GM21367 (cell line): ENCODE measurements at regions not wholly inside any gene's neighbourhood (a gene's known extent, or its start where the extent isn't known, plus 50 kb on each side); places are given as distances from the start of the nearest gene placed in this dataset.

Source experiments
- ATAC-seq: cut with Tn5 transposase; IDR thresholded peaks from one replicate; pipeline ENCODE4 v1.9.1; 2021; ENCODE audit not compliant: unreplicated experiment

- ATAC-seq: no peak
These were observed 524.6 kb upstream of the SLIT2 start for GRCh38 chr4:19727141-19727540.

DNA sequence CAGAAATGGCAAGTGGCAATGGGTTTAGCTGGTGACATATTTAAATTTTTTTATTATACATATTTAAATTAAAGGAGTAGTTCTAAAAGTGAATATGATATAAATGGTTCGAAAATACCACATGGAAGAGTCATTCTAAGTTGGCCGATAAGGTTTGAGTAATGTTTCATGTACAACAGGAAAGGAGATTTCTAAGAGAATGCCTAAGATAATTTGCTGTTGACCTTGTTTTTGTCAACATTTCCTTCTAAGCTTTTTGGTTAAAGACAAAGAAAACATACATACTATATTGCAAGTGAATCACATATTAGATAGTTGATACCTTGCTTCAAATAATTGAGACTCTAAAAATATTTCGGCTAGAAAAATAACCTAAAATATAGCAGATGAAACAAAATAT lies 526.6 kb upstream of the SLIT2 start:
- no peak for ATAC-seq

GRCh38 chr4:19722404-19722803 lies 529.3 kb upstream of the SLIT2 start:
- ATAC-seq: no peak

DNA sequence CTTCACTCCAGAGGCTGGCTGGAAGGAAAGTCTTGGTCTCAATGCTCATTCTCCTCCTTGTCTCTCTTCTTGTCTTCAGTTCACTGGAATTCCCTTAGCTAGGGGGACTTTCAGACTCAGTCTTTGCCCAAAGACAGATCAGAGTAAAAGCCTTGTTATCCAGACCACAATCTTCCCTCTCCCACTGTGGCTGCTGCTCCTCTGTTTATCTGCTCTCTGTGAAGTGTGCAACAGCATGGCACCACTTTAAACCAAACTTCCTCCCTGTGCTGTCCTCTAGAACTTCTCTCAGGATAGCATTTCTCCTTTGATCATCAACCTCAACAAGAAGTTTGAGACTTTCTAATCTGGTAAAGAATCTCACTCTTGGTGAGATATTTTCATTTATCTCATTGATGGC lies 530.1 kb upstream of the SLIT2 start:
- ATAC-seq: no peak

DNA sequence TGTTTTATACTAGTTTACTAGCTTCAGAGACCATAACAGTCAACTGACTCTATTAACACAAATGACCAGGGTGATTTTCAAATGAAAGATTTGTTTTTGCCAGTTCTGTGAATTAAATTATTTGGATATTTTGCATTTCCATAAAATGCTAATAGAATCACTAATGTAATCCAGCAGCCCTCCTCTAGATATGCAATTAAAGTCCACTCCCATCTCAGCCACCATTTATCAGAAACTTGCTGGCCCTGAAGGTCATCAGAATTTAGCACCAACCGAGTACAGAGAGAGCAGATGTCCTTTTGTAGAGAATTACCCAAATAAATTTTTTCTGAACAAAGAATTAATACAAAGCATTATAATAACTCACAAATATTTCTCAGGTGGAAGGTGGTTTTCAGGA lies 531.1 kb upstream of the SLIT2 start:
- ATAC-seq: no peak

DNA sequence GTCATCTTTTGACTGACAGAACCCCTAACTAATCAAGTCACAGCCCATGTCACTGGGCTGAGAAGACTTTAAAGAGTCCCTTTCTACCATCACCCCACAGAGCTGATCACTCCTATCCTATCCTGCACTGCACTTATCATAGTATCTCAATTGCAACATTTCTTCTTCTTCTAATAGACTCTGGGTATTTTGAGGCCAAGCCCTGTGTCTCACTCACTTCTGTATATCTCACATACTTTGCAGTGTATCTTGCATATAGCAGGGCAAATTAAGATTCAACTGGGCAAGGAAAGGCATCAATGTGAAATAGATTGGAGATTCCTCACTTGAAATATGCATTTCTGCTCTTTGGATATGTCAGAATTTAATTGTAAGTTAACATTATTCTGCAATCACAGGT lies 531.5 kb upstream of the SLIT2 start:
- no peak for ATAC-seq

DNA sequence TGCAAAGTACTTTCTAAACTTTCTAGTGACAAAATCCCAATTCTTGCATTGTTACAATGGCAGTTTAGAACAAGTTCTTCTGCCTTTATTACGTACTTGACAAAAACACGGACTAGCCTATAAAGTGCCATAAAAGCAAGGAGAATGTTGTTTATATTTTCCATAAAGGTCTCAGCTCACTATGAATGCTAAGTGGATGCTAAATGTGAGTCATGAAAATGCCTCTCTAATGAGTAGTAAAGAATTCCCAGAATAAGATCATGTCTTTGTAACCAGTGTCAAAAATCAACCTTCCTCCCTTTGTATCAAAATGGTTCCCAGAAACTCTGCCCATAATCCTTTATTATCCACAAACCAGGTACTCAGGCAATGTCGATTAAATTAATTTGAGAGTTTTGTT lies 539.8 kb upstream of the SLIT2 start:
- no peak for ATAC-seq

GRCh38 chr4:19707876-19708275 lies 543.8 kb upstream of the SLIT2 start:
- no peak for ATAC-seq

DNA sequence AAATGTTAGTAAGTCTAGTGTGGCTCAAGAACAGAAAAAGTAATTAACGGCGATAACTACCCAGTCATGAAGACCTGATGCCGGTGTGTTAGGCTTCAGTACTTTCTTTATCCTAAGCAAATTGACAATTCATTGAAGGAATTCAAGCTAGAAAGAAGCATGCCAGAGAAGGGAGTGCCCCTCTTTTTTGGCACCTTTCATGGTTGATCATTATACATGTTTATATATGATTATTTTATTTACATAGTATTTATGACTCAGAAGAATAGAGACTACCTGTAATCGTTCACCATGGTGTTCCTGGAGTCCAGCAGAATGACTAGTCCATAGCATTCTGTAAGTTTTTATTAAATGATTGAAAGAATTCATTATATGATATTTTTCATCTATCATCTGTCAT lies 548.3 kb upstream of the SLIT2 start:
- no peak for ATAC-seq

DNA sequence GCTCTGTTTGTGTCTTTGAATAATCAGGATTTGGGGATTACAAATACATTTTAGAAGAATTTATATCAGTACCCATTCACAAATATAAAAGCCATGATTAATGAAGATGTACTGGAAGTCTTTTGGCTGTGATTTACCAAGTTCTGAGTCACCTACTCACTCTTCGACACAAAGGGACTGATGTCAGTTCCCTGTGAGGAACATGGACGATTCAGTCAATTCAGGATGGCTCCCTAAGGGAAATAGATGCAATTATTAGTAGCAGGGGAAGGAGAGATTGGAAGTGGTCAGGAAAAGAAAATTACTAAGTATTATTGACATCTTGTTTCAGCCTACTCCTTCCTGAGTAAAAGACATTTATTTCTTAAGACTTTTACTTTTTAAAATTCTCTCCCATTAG lies 550.7 kb upstream of the SLIT2 start:
- ATAC-seq: no peak

- ATAC-seq: no peak
These were observed 552.7 kb upstream of the SLIT2 start for GRCh38 chr4:19698961-19699360.

GRCh38 chr4:19694812-19695211 lies 556.9 kb upstream of the SLIT2 start:
- no peak for ATAC-seq

DNA sequence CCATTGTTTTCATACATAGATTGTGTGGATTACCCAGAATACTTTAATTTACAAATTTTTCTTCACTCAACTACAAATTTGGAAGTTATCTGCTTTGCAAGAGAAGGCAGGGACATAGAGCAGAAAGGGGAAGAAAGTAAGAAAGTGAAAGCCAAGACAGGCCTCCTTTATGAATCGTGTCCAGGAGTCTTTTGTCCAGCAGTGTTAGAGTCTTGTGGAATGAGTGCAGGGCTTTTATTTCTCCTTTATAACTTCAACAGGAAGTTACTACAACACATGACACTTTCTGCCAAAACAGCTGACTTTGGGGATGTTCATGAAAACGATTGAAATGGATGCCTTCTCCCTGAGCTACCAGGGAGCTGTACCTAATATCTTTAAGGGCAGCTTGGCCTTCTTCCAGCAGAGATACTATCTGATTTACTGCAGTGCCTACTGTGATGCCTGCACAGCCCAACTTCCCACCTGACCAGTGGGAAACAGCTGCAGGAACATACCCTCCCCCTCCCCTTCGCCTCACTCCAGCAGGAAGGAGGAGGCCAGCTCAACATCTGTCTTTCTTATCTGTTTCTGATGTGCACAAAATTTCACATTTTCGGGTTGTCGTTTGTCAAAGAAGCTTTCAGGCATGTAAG lies 557.7 kb upstream of the SLIT2 start:
- ATAC-seq: no peak

DNA sequence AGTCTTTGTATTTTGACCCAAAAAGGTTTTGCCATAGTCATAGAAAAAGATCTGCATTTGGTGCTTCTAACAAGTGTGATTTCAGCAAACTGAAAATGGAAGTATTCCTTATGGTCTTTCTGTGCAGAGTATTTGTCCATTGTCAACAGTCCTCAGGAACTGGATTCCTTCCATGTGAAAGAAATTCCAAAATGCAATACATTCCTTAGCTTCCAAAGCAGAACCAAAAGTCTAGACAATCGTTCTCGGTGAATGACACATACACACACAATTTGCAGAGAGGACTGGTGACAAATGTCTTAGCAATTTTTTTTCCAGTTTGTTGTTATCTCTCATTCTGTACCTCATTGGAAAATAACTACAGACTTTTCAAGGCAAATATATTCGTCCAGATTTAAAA lies 562.2 kb upstream of the SLIT2 start:
- ATAC-seq: no peak

DNA sequence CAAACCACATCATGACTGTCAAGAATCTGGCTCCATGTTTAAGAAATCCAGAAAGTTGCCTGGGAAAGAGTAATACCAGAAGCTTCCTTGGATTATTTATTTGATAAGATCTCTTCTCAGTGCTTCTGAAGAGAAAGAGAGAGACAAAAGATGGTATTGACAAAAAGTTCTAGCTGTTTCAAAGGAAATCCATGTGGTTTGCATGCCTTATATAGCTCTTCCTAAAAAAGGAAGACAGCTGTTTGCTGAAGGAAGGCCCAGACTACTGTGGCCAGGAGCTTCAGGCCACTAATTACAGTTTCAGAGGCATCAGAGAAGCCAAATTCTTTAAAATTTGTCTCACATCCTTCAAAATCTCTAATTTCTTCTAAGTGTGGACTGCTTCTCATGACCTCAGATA lies 565.2 kb upstream of the SLIT2 start:
- ATAC-seq: no peak

- no peak for ATAC-seq
These were observed 567.6 kb upstream of the SLIT2 start for GRCh38 chr4:19684084-19684483.

DNA sequence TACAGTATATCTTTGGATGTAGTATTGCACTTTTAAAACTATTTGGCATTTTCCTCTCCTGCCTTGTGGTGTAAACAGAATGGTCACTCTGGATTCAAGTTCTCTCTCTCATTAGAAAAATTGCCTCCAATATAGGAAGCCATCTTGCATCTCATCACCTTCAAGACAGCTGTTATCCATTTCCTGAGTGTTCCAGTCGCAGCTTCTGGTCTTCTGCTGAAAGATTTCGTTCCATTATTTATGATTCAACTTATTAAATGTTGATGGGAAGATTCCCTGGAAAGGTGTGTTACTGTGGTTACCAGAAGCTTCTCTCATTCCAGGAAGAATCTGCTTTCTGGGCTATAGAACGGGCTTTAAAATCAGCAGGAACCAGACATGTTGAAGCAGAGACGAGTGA lies 568.3 kb upstream of the SLIT2 start:
- ATAC-seq: no peak

DNA sequence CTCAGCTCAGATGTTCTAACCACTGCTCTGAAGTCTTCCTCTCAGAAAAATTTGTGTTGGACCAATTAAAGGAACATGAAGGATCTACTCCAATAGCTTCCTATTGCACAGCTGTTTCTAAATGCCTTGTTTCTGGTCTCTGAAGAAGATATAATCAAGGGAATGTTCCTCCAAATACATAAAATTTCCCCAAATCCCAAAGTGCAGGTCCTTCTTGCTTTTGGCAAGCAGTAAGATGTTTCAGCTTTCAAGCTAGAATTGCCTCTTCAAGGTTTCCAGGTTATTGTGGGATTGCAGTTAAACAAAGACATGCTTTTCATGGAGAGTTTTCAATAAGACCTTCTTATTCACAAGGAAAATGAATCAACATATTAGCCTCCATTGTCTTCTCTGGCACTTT lies 574.5 kb upstream of the SLIT2 start:
- ATAC-seq: no peak

DNA sequence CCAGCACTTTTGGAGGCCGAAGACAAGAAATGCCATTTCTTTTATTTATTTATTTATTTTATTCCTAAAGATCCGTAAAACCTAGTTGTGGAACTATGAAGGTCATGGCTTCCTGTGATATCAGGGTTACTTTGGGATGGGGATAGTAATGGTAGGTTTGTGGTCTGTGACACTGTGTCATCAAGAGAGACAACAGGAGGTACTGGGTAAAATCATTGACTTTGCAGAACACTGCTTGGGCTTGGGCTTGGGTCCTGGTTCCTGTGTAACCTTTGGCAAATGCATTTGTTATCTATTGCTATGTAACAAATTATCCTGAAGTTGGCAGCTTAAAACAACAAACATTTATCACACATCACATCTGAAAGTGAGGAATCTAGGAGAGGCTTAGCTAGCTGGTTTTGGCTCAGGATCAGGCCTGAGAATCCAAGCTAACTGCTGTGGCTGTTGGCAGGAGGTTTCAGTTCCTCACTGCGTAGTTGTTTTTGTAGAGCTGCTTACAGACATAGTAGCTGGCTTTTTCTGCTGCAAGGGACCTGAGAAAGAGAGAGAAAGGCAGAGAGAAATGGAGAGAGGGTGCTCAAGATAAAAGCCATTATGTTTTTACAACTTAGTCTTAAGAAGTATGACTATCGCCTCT lies 576.4 kb upstream of the SLIT2 start:
- ATAC-seq: no peak

GRCh38 chr4:19659101-19659500 lies 592.6 kb upstream of the SLIT2 start:
- no peak for ATAC-seq

DNA sequence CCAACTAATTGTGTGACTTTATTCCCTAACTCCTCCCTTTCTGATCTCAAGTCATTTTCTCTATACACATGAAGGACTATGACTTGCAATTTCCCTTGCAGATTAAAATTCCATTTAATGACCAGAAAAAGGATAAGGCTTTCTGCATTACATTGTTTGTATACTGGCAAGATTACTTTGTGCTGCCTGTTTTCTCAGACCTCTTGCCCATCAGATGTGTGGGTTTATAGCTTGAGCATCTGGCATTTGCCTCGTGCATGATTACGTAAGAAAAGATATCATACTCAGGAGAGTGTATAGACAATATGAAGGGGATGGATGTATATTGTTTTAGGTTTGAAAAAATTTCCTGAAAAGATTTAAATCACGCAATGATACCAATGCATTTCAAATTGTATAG lies 593.8 kb upstream of the SLIT2 start:
- ATAC-seq: no peak

DNA sequence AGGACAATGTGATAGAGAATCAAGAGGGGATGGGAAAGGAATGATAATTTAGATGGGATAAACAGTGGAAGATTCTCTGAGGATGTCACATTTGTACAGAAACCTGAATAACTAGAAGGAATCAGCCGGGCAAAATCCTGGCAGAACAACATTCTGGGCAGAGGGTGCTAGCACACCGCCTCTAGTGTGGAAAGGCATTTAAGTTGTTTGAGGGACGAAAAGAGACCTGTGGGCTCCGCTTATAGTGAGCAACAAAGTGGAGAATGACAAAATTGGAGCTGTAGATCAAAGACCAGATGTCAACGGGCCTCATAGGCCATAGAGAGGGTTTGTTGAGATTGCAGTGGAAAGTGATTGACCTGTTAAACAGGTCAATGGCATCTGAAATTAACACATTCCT lies 596.0 kb upstream of the SLIT2 start:
- no peak for ATAC-seq
